Esophagus muscularis mucosa (tissue), 4 donors: ENCODE measurements at regions not wholly inside any gene's neighbourhood (a gene's known extent, or its start where the extent isn't known, plus 50 kb on each side); places are given as distances from the start of the nearest gene placed in this dataset.

Experiments used
- DNase-seq: peaks from one replicate; pipeline ENCODE4 v3.0.0-alpha.2; 2017; ENCODE audit errors: extremely low spot score
- H3K27ac ChIP-seq, 4 donors: fragments of 200-600 bp; sonication (generic); replicated peaks in 1 of 4; 1 replicate in 3 of 4; 2 replicates in 1 of 4; pipeline ENCODE4 v1.5.1; 2016 to 2019; ENCODE audit warnings: mild to moderate bottlenecking in 1 of 4
- H3K27me3 ChIP-seq, 4 donors: fragments of 200-600 bp; sonication (generic); one replicate each; pipeline versions ENCODE4 v1.5.1 to v1.6.0; 2016 to 2019
- H3K36me3 ChIP-seq, 4 donors: fragments of 200-600 bp; sonication (generic); one replicate each; pipeline ENCODE4 v1.5.1; 2016 to 2019
- H3K4me1 ChIP-seq, 4 donors: fragments of 200-600 bp; sonication (generic); one replicate each; pipeline ENCODE4 v1.5.1; 2016 to 2019
- H3K4me3 ChIP-seq, 4 donors: fragments of 200-600 bp; sonication (generic); 1 replicate in 2 of 4; 2 replicates in 2 of 4; pipeline ENCODE4 v1.5.1; 2016 to 2019; ENCODE audit warnings: mild to moderate bottlenecking in 4 of 4, moderate library complexity in 1 of 4
- H3K9me3 ChIP-seq, 4 donors: fragments of 200-600 bp; sonication (generic); 1 replicate in 3 of 4; 2 replicates in 1 of 4; pipeline ENCODE4 v1.5.1; 2016 to 2019
- EP300 ChIP-seq: sonication (generic); formaldehyde crosslinking; IDR thresholded peaks from one replicate; pipeline ENCODE4 v1.6.1; 2017; ENCODE audit warnings: antibody characterized with exemption
- POLR2A ChIP-seq: fragments of 450-650 bp; IDR thresholded peaks from one replicate; pipeline ENCODE4 v1.6.1; 2017; ENCODE audit warnings: antibody characterized with exemption, moderate library complexity, mild to moderate bottlenecking, low read depth
- POLR2AphosphoS5 ChIP-seq, 2 donors: sonication (generic); formaldehyde crosslinking; IDR thresholded peaks; one replicate each; pipeline ENCODE4 v1.6.1; 2017; ENCODE audit warnings: antibody characterized with exemption in 2 of 2
- WGBS: methylation state at CpG from one replicate; pipeline ENCODE4 v1.1.5; 2018; 5-methylcytosine and 5-hydroxymethylcytosine counted together
- intact Hi-C: fragments of 100-400 bp; cut with DNase I; formaldehyde crosslinking; loops from one replicate; pipeline ENCODE4 v1.15.1; 2023
- TF ChIP-seq, protein P1 (sequence below), 3 experiments: fragments of 200-600 bp in 2 of 3; fragments of 450-650 bp in 1 of 3; sonication (generic) in 2 of 3; IDR thresholded peaks; one replicate each; pipeline ENCODE4 v1.5.1; 2017 to 2019; ENCODE audit warnings: antibody characterized with exemption in 3 of 3, mild to moderate bottlenecking in 2 of 3, moderate library complexity in 1 of 3

DNA sequence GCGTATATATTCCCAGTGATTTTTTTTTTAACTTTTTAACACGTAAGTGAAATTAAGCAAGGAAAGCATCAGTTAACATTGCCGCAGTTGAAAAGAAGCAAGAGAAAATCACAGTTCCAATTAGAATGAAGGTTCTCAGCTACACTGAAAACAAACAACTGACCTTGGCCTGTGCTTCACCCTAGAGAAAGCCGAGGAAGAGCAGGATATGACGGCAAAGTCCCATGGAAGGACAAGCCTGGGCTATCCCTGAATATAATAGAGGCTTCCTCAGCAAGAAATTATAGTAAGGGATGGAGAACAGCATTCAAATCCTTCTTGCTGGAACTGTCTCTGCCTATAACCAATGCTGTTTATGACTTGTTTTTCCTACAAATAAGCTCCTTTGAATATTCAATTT lies 83.0 kb upstream of the INHBA start:
- Histone ChIP-seq H3K27me3 (no peaks in the 10 kb centered on the region), H3K4me1 (peaks cover 0 to 7% (median 3%) of the 10 kb centered on the region in 4 donors), H3K4me3 (no peak overlapping the region), H3K36me3 (no peaks in the 10 kb centered on the region), H3K27ac (no peak overlapping the region), H3K9me3 (no peaks in the 10 kb centered on the region)
- DNase-seq: no peak
- TF ChIP-seq, protein P1, sequence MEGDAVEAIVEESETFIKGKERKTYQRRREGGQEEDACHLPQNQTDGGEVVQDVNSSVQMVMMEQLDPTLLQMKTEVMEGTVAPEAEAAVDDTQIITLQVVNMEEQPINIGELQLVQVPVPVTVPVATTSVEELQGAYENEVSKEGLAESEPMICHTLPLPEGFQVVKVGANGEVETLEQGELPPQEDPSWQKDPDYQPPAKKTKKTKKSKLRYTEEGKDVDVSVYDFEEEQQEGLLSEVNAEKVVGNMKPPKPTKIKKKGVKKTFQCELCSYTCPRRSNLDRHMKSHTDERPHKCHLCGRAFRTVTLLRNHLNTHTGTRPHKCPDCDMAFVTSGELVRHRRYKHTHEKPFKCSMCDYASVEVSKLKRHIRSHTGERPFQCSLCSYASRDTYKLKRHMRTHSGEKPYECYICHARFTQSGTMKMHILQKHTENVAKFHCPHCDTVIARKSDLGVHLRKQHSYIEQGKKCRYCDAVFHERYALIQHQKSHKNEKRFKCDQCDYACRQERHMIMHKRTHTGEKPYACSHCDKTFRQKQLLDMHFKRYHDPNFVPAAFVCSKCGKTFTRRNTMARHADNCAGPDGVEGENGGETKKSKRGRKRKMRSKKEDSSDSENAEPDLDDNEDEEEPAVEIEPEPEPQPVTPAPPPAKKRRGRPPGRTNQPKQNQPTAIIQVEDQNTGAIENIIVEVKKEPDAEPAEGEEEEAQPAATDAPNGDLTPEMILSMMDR (IDR thresholded peaks at IDR 0.05): no peak
- no peak for TF ChIP-seq POLR2A
- TF ChIP-seq POLR2AphosphoS5 (IDR thresholded peaks at IDR 0.05): no peak
- intact Hi-C loops: no loop called here
- WGBS: 76% methylated on average over 5 of the region's 5 CpGs

DNA sequence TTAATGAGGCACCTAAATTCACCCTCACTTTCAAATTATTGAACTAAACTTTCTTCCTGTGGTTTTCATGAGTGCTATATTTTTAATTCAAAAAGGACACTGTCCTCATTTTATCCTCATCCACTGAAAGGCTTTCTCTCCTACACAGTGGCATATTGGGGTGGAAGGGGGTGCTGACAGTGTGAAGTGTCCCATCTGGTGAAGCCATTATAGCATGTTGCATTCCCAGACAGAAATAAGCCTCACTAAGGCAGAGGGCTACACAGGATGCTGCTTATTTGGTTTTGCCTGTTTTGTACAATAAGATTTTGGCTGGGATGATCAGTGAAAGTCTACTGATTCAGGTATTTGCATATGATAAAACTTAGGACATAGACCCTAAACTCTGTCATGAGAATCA lies 82.4 kb upstream of the INHBA start:
- no peak overlapping the region for H3K4me3 ChIP-seq
- TF ChIP-seq, protein P1 (IDR thresholded peaks at IDR 0.05): no peak
- TF ChIP-seq POLR2A (no peak), EP300 (no peak), POLR2AphosphoS5 (IDR thresholded peaks at IDR 0.05) (no peak)
- no peaks in the 10 kb centered on the region for H3K27me3 ChIP-seq
- no peaks in the 10 kb centered on the region for H3K36me3 ChIP-seq
- H3K9me3 ChIP-seq: no peaks in the 10 kb centered on the region
- DNase-seq: no peak
- no peak overlapping the region for H3K27ac ChIP-seq
- intact Hi-C loops: no loop called here
- peaks cover 0 to 7% (median 3%) of the 10 kb centered on the region in 4 donors for H3K4me1 ChIP-seq

DNA sequence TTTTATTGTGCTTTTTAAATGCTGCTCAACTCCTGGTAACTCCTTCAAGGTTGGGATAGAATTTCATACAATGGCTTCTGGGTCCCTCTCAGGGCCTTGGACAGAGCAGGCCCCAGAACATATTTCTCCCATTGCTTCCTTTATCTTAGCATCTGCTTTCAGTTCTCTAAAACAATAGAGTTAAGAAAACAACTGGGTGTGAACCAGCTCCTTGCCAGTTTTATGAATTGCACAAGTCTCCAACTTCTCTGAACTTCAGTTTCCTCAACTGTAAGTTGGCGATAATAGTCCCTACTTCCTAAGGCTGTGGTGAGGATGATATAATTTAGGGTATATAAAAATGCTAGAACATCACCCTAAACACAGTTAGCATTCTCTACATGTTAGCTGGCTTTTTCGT lies 77.0 kb upstream of the INHBA start:
- H3K4me3 ChIP-seq: no peak overlapping the region
- H3K36me3 ChIP-seq: no peaks in the 10 kb centered on the region
- DNase-seq: no peak
- WGBS: 78% methylated on average over 2 of the region's 2 CpGs
- H3K27me3 ChIP-seq: no peaks in the 10 kb centered on the region
- TF ChIP-seq POLR2A (no peak), POLR2AphosphoS5 (IDR thresholded peaks at IDR 0.05) (no peak), EP300 (no peak)
- TF ChIP-seq, protein P1 (IDR thresholded peaks at IDR 0.05): no peak
- peaks cover 0 to 7% (median 0%) of the 10 kb centered on the region in 4 donors for H3K4me1 ChIP-seq
- intact Hi-C loops: no loop called here
- no peaks in the 10 kb centered on the region for H3K9me3 ChIP-seq
- no peak overlapping the region for H3K27ac ChIP-seq

DNA sequence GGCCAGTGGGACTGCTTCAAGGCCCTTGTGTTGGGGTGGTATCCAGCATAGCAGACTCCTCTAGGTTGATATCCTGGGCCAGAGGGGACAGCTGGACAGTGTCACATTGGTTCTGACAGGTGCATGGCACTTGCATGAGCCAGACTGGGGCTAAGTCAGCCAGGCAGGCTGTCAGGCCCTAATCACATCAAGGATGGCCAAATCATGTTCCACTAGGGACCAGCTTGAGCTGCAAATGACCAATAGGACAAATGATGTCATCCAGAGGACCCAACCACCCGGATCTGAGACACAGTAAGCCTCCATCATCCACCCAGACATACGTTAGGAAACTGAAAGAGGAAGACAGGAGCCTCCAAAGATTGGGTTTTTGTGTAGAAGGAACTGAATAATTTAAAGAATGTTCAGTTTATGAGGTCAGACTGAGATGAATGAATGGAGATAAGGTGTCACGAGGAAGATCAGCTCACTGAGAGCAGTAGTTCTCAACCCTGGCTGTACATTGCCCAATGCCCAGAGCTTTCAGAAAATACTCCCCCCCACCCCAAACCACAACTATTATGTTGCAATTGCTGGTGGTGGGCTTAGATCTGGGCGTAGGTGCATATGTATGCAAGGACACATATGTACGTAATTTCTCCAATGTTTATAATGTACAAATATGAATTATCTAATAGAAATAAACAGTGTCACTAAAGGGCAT lies 75.2 kb upstream of the INHBA start:
- WGBS: 66% methylated on average over 5 of the region's 5 CpGs
- intact Hi-C loops: no loop called here
- no peak for DNase-seq
- peaks cover 0 to 3% (median 0%) of the 10 kb centered on the region in 4 donors for H3K4me1 ChIP-seq
- H3K27ac ChIP-seq: no peak overlapping the region
- H3K27me3 ChIP-seq: no peaks in the 10 kb centered on the region
- H3K36me3 ChIP-seq: no peaks in the 10 kb centered on the region
- no peak overlapping the region for H3K4me3 ChIP-seq
- H3K9me3 ChIP-seq: no peaks in the 10 kb centered on the region
- TF ChIP-seq EP300 (no peak), POLR2AphosphoS5 (IDR thresholded peaks at IDR 0.05) (no peak), POLR2A (no peak)
- TF ChIP-seq, protein P1 (IDR thresholded peaks at IDR 0.05): no peak

DNA sequence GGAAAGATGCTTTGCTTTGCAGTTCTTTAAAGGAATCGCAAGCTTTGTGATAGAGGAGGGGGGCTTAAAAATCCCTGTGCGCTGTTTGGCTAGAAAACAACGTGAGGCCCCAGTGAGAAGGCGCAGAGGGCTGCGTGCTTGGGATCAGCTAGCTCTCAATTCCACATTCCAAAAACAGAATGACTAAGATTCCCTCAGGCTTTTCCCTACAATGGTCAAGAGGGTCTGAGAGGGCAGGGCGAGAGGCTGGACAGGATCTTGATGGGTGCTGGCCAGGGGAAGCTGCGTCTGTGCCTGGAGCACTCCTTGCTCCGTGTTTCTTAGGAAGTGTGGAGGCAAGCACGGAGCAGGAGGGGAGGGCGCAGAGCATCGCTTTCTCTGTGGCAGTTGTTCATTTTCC lies 72.1 kb upstream of the INHBA start:
- H3K4me1 ChIP-seq: no peaks in the 10 kb centered on the region
- 94% methylated on average over 11 of the region's 11 CpGs for WGBS
- no peak overlapping the region for H3K27ac ChIP-seq
- H3K9me3 ChIP-seq: no peaks in the 10 kb centered on the region
- no peaks in the 10 kb centered on the region for H3K27me3 ChIP-seq
- no peak for DNase-seq
- H3K4me3 ChIP-seq: no peak overlapping the region
- TF ChIP-seq POLR2AphosphoS5 (IDR thresholded peaks at IDR 0.05): no peak
- no peak for TF ChIP-seq POLR2A
- TF ChIP-seq, protein P1 (IDR thresholded peaks at IDR 0.05): no peak
- TF ChIP-seq EP300: no peak
- no peaks in the 10 kb centered on the region for H3K36me3 ChIP-seq
- intact Hi-C loops: no loop called here
